WTC11 (cell line): ENCODE measurements at regions not wholly inside any gene's neighbourhood (a gene's known extent, or its start where the extent isn't known, plus 50 kb on each side); places are given as distances from the start of the nearest gene placed in this dataset.

ENCODE experiments used
- ATAC-seq: fragments of 200-7000 bp; cut with Tn5 transposase; 2 replicates; pipeline ENCODE4 v1.10.0; 2021; ENCODE audit warnings: mild to moderate bottlenecking, moderate library complexity
- CTCF ChIA-PET: fragments of 300-600 bp; sonication (Branson Sonifier 250); formaldehyde crosslinking; loops from one replicate; lab custom pipeline; 2021; ENCODE audit warnings: antibody characterized with exemption; lab: Charles Lee
- POLR2A ChIA-PET: fragments of 350-600 bp; sonication (Branson Sonifier 250); formaldehyde crosslinking; loops from one replicate; lab custom pipeline; 2021; ENCODE audit warnings: antibody characterized with exemption; lab: Charles Lee
- DNase-seq: peaks from one replicate; pipeline ENCODE4 v3.0.0; 2021; ENCODE audit warnings: low spot score
- H3K27ac Mint-ChIP-seq: 2 replicates; pipeline ENCODE4 v1.8.0; 2021; ENCODE audit warnings: mixed read lengths
- H3K27me3 Mint-ChIP-seq: 2 replicates; pipeline ENCODE4 v1.8.0; 2021; ENCODE audit warnings: low read depth, mild to moderate bottlenecking, moderate library complexity, mixed read lengths
- H3K36me3 Mint-ChIP-seq: 2 replicates; pipeline ENCODE4 v1.8.0; 2021; ENCODE audit warnings: mixed read lengths
- H3K4me1 Mint-ChIP-seq: 2 replicates; pipeline ENCODE4 v1.8.0; 2022; ENCODE audit warnings: mixed read lengths
- H3K4me3 Mint-ChIP-seq: 2 replicates; pipeline ENCODE4 v1.8.0; 2021; ENCODE audit warnings: mild to moderate bottlenecking, moderate library complexity, mixed read lengths
- H3K9me3 Mint-ChIP-seq: 2 replicates; pipeline ENCODE4 v1.8.0; 2021; ENCODE audit warnings: mixed read lengths
- ATF1 ChIP-seq: sonication (generic); formaldehyde crosslinking; IDR thresholded peaks from 2 replicates; pipeline ENCODE4 v1.8.1; 2023; ENCODE audit warnings: mild to moderate bottlenecking, moderate library complexity, missing genetic modification reagents
- GABPB1 ChIP-seq: sonication (generic); formaldehyde crosslinking; IDR thresholded peaks from 2 replicates; pipeline ENCODE4 v1.8.1; 2023; ENCODE audit warnings: mild to moderate bottlenecking, missing genetic modification reagents
- GRHL2 ChIP-seq: fragments of 250-450 bp; sonication (Bioruptor Pico); IDR thresholded peaks from 2 replicates; pipeline ENCODE4 v1.8.0; 2022; ENCODE audit warnings: mild to moderate bottlenecking, moderate library complexity; ENCODE audit not compliant: insufficient replicate concordance, severe bottlenecking
- MXD4 ChIP-seq: fragments of 250-450 bp; sonication (Bioruptor Pico); IDR thresholded peaks from 2 replicates; pipeline ENCODE4 v1.8.0; 2021; ENCODE audit warnings: mild to moderate bottlenecking, moderate library complexity, borderline replicate concordance
- NFYB ChIP-seq: sonication (generic); formaldehyde crosslinking; conservative IDR thresholded peaks from 2 replicates; pipeline ENCODE4 v1.8.0; 2022; ENCODE audit warnings: low read depth, missing genetic modification reagents
- SMAD4 ChIP-seq: sonication (generic); formaldehyde crosslinking; IDR thresholded peaks from 2 replicates; pipeline ENCODE4 v1.8.0; 2022; ENCODE audit warnings: mild to moderate bottlenecking, missing genetic modification reagents
- TEAD4 ChIP-seq: sonication (generic); formaldehyde crosslinking; IDR thresholded peaks from 2 replicates; pipeline ENCODE4 v1.8.0; 2022; ENCODE audit warnings: mild to moderate bottlenecking, missing genetic modification reagents
- ZNF232 ChIP-seq: sonication (generic); formaldehyde crosslinking; IDR thresholded peaks from 2 replicates; pipeline ENCODE4 v1.8.0; 2022; ENCODE audit warnings: mild to moderate bottlenecking, missing genetic modification reagents
- TF ChIP-seq, protein P1 (sequence below): sonication (generic); formaldehyde crosslinking; IDR thresholded peaks from 2 replicates; pipeline ENCODE4 v1.8.0; 2022; ENCODE audit warnings: mild to moderate bottlenecking, missing genetic modification reagents
- TF ChIP-seq, protein P2 (sequence below): sonication (generic); formaldehyde crosslinking; IDR thresholded peaks from 2 replicates; pipeline ENCODE4 v1.8.0; 2022; ENCODE audit warnings: missing genetic modification reagents
- TF ChIP-seq, protein P3 (sequence below): sonication (generic); formaldehyde crosslinking; IDR thresholded peaks from 2 replicates; pipeline ENCODE4 v1.8.1; 2023; ENCODE audit warnings: mild to moderate bottlenecking, missing genetic modification reagents, moderate library complexity
- TF ChIP-seq, protein P4 (sequence below): sonication (generic); formaldehyde crosslinking; conservative IDR thresholded peaks from 2 replicates; pipeline ENCODE4 v1.8.1; 2023; ENCODE audit warnings: mild to moderate bottlenecking, low read depth, missing genetic modification reagents, moderate library complexity
- TF ChIP-seq, protein P5 (sequence below): sonication (generic); formaldehyde crosslinking; conservative IDR thresholded peaks from 2 replicates; pipeline ENCODE4 v1.8.1; 2022; ENCODE audit warnings: mild to moderate bottlenecking, missing genetic modification reagents
- TF ChIP-seq, protein P6 (sequence below): sonication (generic); formaldehyde crosslinking; IDR thresholded peaks from 2 replicates; pipeline ENCODE4 v1.8.0; 2023; ENCODE audit warnings: missing genetic modification reagents
- TF ChIP-seq, protein P7 (sequence below): sonication (generic); formaldehyde crosslinking; IDR thresholded peaks from 2 replicates; pipeline ENCODE4 v1.8.1; 2022; ENCODE audit warnings: missing genetic modification reagents, borderline replicate concordance
- TF ChIP-seq, protein P8 (sequence below): sonication (generic); formaldehyde crosslinking; IDR thresholded peaks from 2 replicates; pipeline ENCODE4 v1.8.1; 2023; ENCODE audit warnings: mild to moderate bottlenecking, missing genetic modification reagents, moderate library complexity

DNA sequence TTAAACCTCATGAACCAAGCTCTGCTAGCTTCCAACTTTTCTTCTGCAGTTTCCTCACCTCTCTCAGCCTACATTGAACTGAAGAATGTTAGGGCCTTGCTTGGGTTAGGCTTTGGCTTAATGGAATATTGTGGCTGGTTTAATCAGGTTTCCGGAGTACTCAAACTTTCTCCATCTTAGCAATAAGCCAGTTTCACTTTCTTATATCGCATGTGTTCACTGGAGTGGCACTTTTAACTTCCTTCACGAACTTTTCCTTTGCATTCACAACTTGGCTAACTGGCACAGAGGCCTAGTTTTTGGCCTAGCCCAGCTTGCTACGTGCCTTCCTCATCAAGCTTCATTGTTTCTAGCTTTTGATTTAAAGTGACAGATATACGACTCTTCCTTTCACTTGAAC, 81.0 kb upstream of the MAST4 start (continued):
- TF ChIP-seq, protein P1, sequence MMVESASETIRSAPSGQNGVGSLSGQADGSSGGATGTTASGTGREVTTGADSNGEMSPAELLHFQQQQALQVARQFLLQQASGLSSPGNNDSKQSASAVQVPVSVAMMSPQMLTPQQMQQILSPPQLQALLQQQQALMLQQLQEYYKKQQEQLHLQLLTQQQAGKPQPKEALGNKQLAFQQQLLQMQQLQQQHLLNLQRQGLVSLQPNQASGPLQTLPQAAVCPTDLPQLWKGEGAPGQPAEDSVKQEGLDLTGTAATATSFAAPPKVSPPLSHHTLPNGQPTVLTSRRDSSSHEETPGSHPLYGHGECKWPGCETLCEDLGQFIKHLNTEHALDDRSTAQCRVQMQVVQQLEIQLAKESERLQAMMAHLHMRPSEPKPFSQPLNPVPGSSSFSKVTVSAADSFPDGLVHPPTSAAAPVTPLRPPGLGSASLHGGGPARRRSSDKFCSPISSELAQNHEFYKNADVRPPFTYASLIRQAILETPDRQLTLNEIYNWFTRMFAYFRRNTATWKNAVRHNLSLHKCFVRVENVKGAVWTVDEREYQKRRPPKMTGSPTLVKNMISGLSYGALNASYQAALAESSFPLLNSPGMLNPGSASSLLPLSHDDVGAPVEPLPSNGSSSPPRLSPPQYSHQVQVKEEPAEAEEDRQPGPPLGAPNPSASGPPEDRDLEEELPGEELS: no peak
- TF ChIP-seq, protein P2, sequence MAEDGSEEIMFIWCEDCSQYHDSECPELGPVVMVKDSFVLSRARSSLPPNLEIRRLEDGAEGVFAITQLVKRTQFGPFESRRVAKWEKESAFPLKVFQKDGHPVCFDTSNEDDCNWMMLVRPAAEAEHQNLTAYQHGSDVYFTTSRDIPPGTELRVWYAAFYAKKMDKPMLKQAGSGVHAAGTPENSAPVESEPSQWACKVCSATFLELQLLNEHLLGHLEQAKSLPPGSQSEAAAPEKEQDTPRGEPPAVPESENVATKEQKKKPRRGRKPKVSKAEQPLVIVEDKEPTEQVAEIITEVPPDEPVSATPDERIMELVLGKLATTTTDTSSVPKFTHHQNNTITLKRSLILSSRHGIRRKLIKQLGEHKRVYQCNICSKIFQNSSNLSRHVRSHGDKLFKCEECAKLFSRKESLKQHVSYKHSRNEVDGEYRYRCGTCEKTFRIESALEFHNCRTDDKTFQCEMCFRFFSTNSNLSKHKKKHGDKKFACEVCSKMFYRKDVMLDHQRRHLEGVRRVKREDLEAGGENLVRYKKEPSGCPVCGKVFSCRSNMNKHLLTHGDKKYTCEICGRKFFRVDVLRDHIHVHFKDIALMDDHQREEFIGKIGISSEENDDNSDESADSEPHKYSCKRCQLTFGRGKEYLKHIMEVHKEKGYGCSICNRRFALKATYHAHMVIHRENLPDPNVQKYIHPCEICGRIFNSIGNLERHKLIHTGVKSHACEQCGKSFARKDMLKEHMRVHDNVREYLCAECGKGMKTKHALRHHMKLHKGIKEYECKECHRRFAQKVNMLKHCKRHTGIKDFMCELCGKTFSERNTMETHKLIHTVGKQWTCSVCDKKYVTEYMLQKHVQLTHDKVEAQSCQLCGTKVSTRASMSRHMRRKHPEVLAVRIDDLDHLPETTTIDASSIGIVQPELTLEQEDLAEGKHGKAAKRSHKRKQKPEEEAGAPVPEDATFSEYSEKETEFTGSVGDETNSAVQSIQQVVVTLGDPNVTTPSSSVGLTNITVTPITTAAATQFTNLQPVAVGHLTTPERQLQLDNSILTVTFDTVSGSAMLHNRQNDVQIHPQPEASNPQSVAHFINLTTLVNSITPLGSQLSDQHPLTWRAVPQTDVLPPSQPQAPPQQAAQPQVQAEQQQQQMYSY (CRISPR knock-in tag): no peak
- TF ChIP-seq ATF1 (CRISPR knock-in tag) (no peak), MXD4 (CRISPR knock-in tag) (no peak)

DNA sequence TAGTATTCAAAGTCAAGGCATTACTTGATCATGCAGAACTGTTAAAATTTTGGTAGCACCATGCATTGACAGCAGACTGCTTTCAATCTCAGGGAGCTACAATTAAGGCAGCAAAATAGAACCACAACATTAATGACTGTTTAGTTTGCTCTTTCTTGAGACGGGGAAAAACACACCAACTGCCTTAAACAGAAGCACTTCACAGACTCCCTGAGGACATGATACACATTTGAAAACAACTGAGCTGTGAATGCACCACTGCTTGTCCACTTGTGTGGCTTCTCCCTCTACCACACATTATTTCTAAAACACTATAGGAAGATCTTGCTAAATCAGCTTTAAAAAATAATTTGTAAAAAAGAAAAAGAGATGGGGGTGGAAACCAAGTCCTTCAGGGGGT, 79.6 kb upstream of the MAST4 start:
- Mint-ChIP-seq H3K9me3 (peaks cover 15% of the 10 kb centered on the region), H3K4me3 (no peak overlapping the region), H3K4me1 (no peaks in the 10 kb centered on the region), H3K36me3 (peaks cover 10% of the 10 kb centered on the region), H3K27ac (no peak overlapping the region), H3K27me3 (no peaks in the 10 kb centered on the region; the same call in 1 of the 2 replicates)
- TF ChIP-seq ATF1 (CRISPR knock-in tag) (no peak), SMAD4 (CRISPR knock-in tag) (no peak), NFYB (CRISPR knock-in tag) (no peak), GRHL2 (CRISPR knock-in tag) (no peak)
- TF ChIP-seq, protein P3, sequence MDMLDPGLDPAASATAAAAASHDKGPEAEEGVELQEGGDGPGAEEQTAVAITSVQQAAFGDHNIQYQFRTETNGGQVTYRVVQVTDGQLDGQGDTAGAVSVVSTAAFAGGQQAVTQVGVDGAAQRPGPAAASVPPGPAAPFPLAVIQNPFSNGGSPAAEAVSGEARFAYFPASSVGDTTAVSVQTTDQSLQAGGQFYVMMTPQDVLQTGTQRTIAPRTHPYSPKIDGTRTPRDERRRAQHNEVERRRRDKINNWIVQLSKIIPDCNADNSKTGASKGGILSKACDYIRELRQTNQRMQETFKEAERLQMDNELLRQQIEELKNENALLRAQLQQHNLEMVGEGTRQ (CRISPR knock-in tag): no peak
- TF ChIP-seq, protein P4, sequence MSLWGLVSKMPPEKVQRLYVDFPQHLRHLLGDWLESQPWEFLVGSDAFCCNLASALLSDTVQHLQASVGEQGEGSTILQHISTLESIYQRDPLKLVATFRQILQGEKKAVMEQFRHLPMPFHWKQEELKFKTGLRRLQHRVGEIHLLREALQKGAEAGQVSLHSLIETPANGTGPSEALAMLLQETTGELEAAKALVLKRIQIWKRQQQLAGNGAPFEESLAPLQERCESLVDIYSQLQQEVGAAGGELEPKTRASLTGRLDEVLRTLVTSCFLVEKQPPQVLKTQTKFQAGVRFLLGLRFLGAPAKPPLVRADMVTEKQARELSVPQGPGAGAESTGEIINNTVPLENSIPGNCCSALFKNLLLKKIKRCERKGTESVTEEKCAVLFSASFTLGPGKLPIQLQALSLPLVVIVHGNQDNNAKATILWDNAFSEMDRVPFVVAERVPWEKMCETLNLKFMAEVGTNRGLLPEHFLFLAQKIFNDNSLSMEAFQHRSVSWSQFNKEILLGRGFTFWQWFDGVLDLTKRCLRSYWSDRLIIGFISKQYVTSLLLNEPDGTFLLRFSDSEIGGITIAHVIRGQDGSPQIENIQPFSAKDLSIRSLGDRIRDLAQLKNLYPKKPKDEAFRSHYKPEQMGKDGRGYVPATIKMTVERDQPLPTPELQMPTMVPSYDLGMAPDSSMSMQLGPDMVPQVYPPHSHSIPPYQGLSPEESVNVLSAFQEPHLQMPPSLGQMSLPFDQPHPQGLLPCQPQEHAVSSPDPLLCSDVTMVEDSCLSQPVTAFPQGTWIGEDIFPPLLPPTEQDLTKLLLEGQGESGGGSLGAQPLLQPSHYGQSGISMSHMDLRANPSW: no peak
- ATAC-seq (no peak), DNase-seq (no peak)
- POLR2A ChIA-PET: no interaction called here
- CTCF ChIA-PET: no interaction called here

DNA sequence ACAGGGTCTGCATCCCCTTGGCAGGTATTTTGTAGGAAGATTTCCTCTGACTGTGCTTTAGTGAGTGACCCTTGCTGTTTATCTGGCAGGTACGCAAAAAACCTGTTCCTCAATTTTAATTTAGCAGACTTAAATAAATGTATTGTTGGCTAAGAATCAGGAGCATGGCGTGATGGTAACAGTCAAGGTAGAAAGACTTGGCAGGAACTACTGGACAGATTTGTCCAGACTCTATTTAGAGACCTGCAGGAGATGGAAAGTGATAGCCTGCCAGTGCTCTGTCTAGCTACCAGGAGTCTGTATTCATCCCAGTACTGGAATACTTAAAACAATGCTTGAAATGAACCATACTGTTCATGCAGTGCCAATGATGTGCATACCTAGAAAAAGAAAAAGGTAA, 78.8 kb upstream of the MAST4 start:
- Mint-ChIP-seq H3K9me3 (peaks cover 19% of the 10 kb centered on the region), H3K36me3 (peaks cover 10% of the 10 kb centered on the region), H3K27me3 (no peaks in the 10 kb centered on the region; the same call in 1 of the 2 replicates), H3K4me1 (no peaks in the 10 kb centered on the region), H3K27ac (no peak overlapping the region), H3K4me3 (no peak overlapping the region)
- ChIA-PET POLR2A (no interaction called here), CTCF (no interaction called here)
- DNase-seq (no peak), ATAC-seq (no peak)
- no peak for TF ChIP-seq TEAD4 (CRISPR knock-in tag)
- TF ChIP-seq, protein P2 (CRISPR knock-in tag): no peak
- TF ChIP-seq ZNF232 (CRISPR knock-in tag): no peak
- TF ChIP-seq GABPB1 (CRISPR knock-in tag): no peak
- TF ChIP-seq, protein P5, sequence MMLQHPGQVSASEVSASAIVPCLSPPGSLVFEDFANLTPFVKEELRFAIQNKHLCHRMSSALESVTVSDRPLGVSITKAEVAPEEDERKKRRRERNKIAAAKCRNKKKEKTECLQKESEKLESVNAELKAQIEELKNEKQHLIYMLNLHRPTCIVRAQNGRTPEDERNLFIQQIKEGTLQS (CRISPR knock-in tag): no peak
- TF ChIP-seq, protein P6, sequence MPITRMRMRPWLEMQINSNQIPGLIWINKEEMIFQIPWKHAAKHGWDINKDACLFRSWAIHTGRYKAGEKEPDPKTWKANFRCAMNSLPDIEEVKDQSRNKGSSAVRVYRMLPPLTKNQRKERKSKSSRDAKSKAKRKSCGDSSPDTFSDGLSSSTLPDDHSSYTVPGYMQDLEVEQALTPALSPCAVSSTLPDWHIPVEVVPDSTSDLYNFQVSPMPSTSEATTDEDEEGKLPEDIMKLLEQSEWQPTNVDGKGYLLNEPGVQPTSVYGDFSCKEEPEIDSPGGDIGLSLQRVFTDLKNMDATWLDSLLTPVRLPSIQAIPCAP (CRISPR knock-in tag): no peak
- TF ChIP-seq, protein P7, sequence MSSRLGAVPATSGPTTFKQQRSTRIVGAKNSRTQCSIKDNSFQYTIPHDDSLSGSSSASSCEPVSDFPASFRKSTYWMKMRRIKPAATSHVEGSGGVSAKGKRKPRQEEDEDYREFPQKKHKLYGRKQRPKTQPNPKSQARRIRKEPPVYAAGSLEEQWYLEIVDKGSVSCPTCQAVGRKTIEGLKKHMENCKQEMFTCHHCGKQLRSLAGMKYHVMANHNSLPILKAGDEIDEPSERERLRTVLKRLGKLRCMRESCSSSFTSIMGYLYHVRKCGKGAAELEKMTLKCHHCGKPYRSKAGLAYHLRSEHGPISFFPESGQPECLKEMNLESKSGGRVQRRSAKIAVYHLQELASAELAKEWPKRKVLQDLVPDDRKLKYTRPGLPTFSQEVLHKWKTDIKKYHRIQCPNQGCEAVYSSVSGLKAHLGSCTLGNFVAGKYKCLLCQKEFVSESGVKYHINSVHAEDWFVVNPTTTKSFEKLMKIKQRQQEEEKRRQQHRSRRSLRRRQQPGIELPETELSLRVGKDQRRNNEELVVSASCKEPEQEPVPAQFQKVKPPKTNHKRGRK (CRISPR knock-in tag): no peak
- TF ChIP-seq, protein P8, sequence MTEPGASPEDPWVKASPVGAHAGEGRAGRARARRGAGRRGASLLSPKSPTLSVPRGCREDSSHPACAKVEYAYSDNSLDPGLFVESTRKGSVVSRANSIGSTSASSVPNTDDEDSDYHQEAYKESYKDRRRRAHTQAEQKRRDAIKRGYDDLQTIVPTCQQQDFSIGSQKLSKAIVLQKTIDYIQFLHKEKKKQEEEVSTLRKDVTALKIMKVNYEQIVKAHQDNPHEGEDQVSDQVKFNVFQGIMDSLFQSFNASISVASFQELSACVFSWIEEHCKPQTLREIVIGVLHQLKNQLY: no peak
